ENCODE measurements at regions not wholly inside any gene's neighbourhood (a gene's known extent, or its start where the extent isn't known, plus 50 kb on each side); places are given as distances from the start of the nearest gene placed in this dataset.

GRCh38 chr14:44383636-44384035, 123.4 kb downstream of the FSCB start:
- no peak overlapping the region for H3K4me3 ChIP-seq (ENCODE audit: low read length)

GRCh38 chr14:44379292-44379977, 127.6 kb downstream of the FSCB start:
- Histone ChIP-seq H3K4me3 (ENCODE audit: low read length) (no peak overlapping the region), H3K4me1 (ENCODE audit: insufficient read depth, low read length) (no peaks in the 10 kb centered on the region), H3K9me3 (ENCODE audit: low read length) (peaks cover 4% of the 10 kb centered on the region), H3K36me3 (ENCODE audit: insufficient read depth, low read length) (no peaks in the 10 kb centered on the region), H2AFZ (ENCODE audit: low read depth, low read length) (no peak overlapping the region), H3K27me3 (ENCODE audit: insufficient read depth, low read length) (no peaks in the 10 kb centered on the region)

More at GRCh38 chr14:44383636-44384035, 123.4 kb downstream of the FSCB start:
- Histone ChIP-seq H3K36me3 (ENCODE audit: insufficient read depth, low read length) (no peaks in the 10 kb centered on the region), H3K27me3 (ENCODE audit: insufficient read depth, low read length) (no peaks in the 10 kb centered on the region), H3K9me3 (ENCODE audit: low read length) (no peaks in the 10 kb centered on the region), H3K4me1 (ENCODE audit: insufficient read depth, low read length) (no peaks in the 10 kb centered on the region), H2AFZ (ENCODE audit: low read depth, low read length) (no peak overlapping the region)

- Histone ChIP-seq H3K36me3 (ENCODE audit: insufficient read depth, low read length) (no peaks in the 10 kb centered on the region), H3K9me3 (ENCODE audit: low read length) (peaks cover 4% of the 10 kb centered on the region), H3K4me1 (ENCODE audit: insufficient read depth, low read length) (no peaks in the 10 kb centered on the region), H2AFZ (ENCODE audit: low read depth, low read length) (no peak overlapping the region), H3K4me3 (ENCODE audit: low read length) (no peak overlapping the region), H3K27me3 (ENCODE audit: insufficient read depth, low read length) (no peaks in the 10 kb centered on the region)
Observed at GRCh38 chr14:44374906-44375305, 132.2 kb downstream of the FSCB start.

GRCh38 chr14:44372807-44373489, 134.1 kb downstream of the FSCB start:
- H3K27me3 ChIP-seq (ENCODE audit: insufficient read depth, low read length): no peaks in the 10 kb centered on the region
- no peaks in the 10 kb centered on the region for H3K4me1 ChIP-seq (ENCODE audit: insufficient read depth, low read length)

GRCh38 chr14:44372231-44372630, 134.9 kb downstream of the FSCB start:
- no peaks in the 10 kb centered on the region for H3K4me1 ChIP-seq (ENCODE audit: insufficient read depth, low read length)
- peaks cover 4% of the 10 kb centered on the region for H3K9me3 ChIP-seq (ENCODE audit: low read length)
- no peaks in the 10 kb centered on the region for H3K36me3 ChIP-seq (ENCODE audit: insufficient read depth, low read length)
- no peaks in the 10 kb centered on the region for H3K27me3 ChIP-seq (ENCODE audit: insufficient read depth, low read length)
- no peak overlapping the region for H3K4me3 ChIP-seq (ENCODE audit: low read length)
- no peak overlapping the region for H2AFZ ChIP-seq (ENCODE audit: low read depth, low read length)

More at GRCh38 chr14:44372807-44373489, 134.1 kb downstream of the FSCB start:
- peaks cover 4% of the 10 kb centered on the region for H3K9me3 ChIP-seq (ENCODE audit: low read length)
- no peaks in the 10 kb centered on the region for H3K36me3 ChIP-seq (ENCODE audit: insufficient read depth, low read length)
- H3K4me3 ChIP-seq (ENCODE audit: low read length): no peak overlapping the region
- no peak overlapping the region for H2AFZ ChIP-seq (ENCODE audit: low read depth, low read length)

- H3K9me3 ChIP-seq (ENCODE audit: low read length): no peaks in the 10 kb centered on the region
- no peaks in the 10 kb centered on the region for H3K27me3 ChIP-seq (ENCODE audit: insufficient read depth, low read length)
- H2AFZ ChIP-seq (ENCODE audit: low read depth, low read length): no peak overlapping the region
- no peak overlapping the region for H3K4me3 ChIP-seq (ENCODE audit: low read length)
- no peaks in the 10 kb centered on the region for H3K36me3 ChIP-seq (ENCODE audit: insufficient read depth, low read length)
- no peaks in the 10 kb centered on the region for H3K4me1 ChIP-seq (ENCODE audit: insufficient read depth, low read length)
Observed at GRCh38 chr14:44370727-44371126, 136.4 kb downstream of the FSCB start.

GRCh38 chr14:44369401-44370123, 137.5 kb downstream of the FSCB start:
- Histone ChIP-seq H3K4me3 (ENCODE audit: low read length) (no peak overlapping the region), H3K36me3 (ENCODE audit: insufficient read depth, low read length) (no peaks in the 10 kb centered on the region), H3K9me3 (ENCODE audit: low read length) (no peaks in the 10 kb centered on the region), H3K4me1 (ENCODE audit: insufficient read depth, low read length) (no peaks in the 10 kb centered on the region), H3K27me3 (ENCODE audit: insufficient read depth, low read length) (no peaks in the 10 kb centered on the region), H2AFZ (ENCODE audit: low read depth, low read length) (no peak overlapping the region)

GRCh38 chr14:44361083-44361482, 146.0 kb downstream of the FSCB start:
- no peak overlapping the region for H2AFZ ChIP-seq (ENCODE audit: low read depth, low read length)
- H3K4me3 ChIP-seq (ENCODE audit: low read length): no peak overlapping the region
- H3K4me1 ChIP-seq (ENCODE audit: insufficient read depth, low read length): no peaks in the 10 kb centered on the region
- H3K27me3 ChIP-seq (ENCODE audit: insufficient read depth, low read length): no peaks in the 10 kb centered on the region
- H3K36me3 ChIP-seq (ENCODE audit: insufficient read depth, low read length): no peaks in the 10 kb centered on the region
- no peaks in the 10 kb centered on the region for H3K9me3 ChIP-seq (ENCODE audit: low read length)

- H3K9me3 ChIP-seq (ENCODE audit: low read length): no peaks in the 10 kb centered on the region
- no peaks in the 10 kb centered on the region for H3K4me1 ChIP-seq (ENCODE audit: insufficient read depth, low read length)
- H3K4me3 ChIP-seq (ENCODE audit: low read length): no peak overlapping the region
Observed at GRCh38 chr14:44353805-44354204, 153.3 kb downstream of the FSCB start.

GRCh38 chr14:44352201-44352600, 154.9 kb downstream of the FSCB start:
- Histone ChIP-seq H2AFZ (ENCODE audit: low read depth, low read length) (no peak overlapping the region), H3K36me3 (ENCODE audit: insufficient read depth, low read length) (no peaks in the 10 kb centered on the region), H3K4me1 (ENCODE audit: insufficient read depth, low read length) (no peaks in the 10 kb centered on the region), H3K9me3 (ENCODE audit: low read length) (no peaks in the 10 kb centered on the region), H3K4me3 (ENCODE audit: low read length) (no peak overlapping the region), H3K27me3 (ENCODE audit: insufficient read depth, low read length) (no peaks in the 10 kb centered on the region)

More at GRCh38 chr14:44353805-44354204, 153.3 kb downstream of the FSCB start:
- Histone ChIP-seq H3K36me3 (ENCODE audit: insufficient read depth, low read length) (no peaks in the 10 kb centered on the region), H2AFZ (ENCODE audit: low read depth, low read length) (no peak overlapping the region), H3K27me3 (ENCODE audit: insufficient read depth, low read length) (no peaks in the 10 kb centered on the region)

GRCh38 chr14:44347316-44347715, 159.8 kb downstream of the FSCB start:
- Histone ChIP-seq H3K4me3 (ENCODE audit: low read length) (no peak overlapping the region), H3K9me3 (ENCODE audit: low read length) (no peaks in the 10 kb centered on the region), H3K36me3 (ENCODE audit: insufficient read depth, low read length) (no peaks in the 10 kb centered on the region), H3K27me3 (ENCODE audit: insufficient read depth, low read length) (no peaks in the 10 kb centered on the region), H3K4me1 (ENCODE audit: insufficient read depth, low read length) (no peaks in the 10 kb centered on the region), H2AFZ (ENCODE audit: low read depth, low read length) (no peak overlapping the region)

GRCh38 chr14:44341116-44341515, 166.0 kb downstream of the FSCB start:
- no peak overlapping the region for H2AFZ ChIP-seq (ENCODE audit: low read depth, low read length)
- H3K36me3 ChIP-seq (ENCODE audit: insufficient read depth, low read length): no peaks in the 10 kb centered on the region
- H3K9me3 ChIP-seq (ENCODE audit: low read length): no peaks in the 10 kb centered on the region
- no peak overlapping the region for H3K4me3 ChIP-seq (ENCODE audit: low read length)
- H3K27me3 ChIP-seq (ENCODE audit: insufficient read depth, low read length): no peaks in the 10 kb centered on the region
- H3K4me1 ChIP-seq (ENCODE audit: insufficient read depth, low read length): peaks cover 3% of the 10 kb centered on the region

GRCh38 chr14:44339862-44340261, 167.2 kb downstream of the FSCB start:
- Histone ChIP-seq H3K4me1 (ENCODE audit: insufficient read depth, low read length) (peaks cover 3% of the 10 kb centered on the region), H3K9me3 (ENCODE audit: low read length) (no peaks in the 10 kb centered on the region), H3K36me3 (ENCODE audit: insufficient read depth, low read length) (no peaks in the 10 kb centered on the region), H2AFZ (ENCODE audit: low read depth, low read length) (no peak overlapping the region), H3K27me3 (ENCODE audit: insufficient read depth, low read length) (no peaks in the 10 kb centered on the region), H3K4me3 (ENCODE audit: low read length) (no peak overlapping the region)

Measured in neuron (in vitro differentiated cells).